Activated CD8-positive, alpha-beta memory T cell treated with anti-CD3 and anti-CD28 coated beads, Interleukin-2, amount 50 U/mL, for 4 hours (primary cell): ENCODE measurements at regions not wholly inside any gene's neighbourhood (a gene's known extent, or its start where the extent isn't known, plus 50 kb on each side); places are given as distances from the start of the nearest gene placed in this dataset.

ENCODE experiments used
- DNase-seq: peaks from one replicate; pipeline ENCODE4 v3.0.0-alpha.2; 2020

DNA sequence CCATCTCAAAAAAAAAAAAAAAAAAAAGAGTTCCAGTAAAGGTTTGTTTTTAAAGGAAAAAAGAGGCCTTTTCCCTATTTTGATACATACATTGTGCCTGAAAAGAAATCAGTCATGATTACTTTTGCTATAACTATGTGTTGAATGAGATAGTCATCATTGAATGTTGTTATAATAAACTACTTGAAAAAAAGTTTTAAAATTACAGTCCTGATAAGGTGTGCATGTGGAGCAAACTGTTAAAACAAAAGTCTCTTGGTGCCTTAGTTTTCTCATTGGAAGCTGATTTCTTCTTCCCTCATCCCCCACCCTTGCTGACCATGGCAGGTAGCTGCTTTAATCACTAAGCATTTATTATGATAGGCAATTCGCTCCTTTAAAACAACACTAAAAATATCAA is 172.3 kb upstream of the TBCA start:
- DNase-seq, result no peak

- DNase-seq, result no peak
Measured at GRCh38 chr5:77947041-77947428, 170.9 kb upstream of the TBCA start.

- DNase-seq, result no peak
Measured at GRCh38 chr5:77946381-77947040, 170.4 kb upstream of the TBCA start.

- DNase-seq, result no peak
Measured at GRCh38 chr5:77945874-77946273, 169.7 kb upstream of the TBCA start.

- DNase-seq, result no peak
Measured at GRCh38 chr5:77944757-77945340, 168.7 kb upstream of the TBCA start.

- no peak for DNase-seq
Measured at GRCh38 chr5:77943851-77944250, 167.7 kb upstream of the TBCA start.

DNA sequence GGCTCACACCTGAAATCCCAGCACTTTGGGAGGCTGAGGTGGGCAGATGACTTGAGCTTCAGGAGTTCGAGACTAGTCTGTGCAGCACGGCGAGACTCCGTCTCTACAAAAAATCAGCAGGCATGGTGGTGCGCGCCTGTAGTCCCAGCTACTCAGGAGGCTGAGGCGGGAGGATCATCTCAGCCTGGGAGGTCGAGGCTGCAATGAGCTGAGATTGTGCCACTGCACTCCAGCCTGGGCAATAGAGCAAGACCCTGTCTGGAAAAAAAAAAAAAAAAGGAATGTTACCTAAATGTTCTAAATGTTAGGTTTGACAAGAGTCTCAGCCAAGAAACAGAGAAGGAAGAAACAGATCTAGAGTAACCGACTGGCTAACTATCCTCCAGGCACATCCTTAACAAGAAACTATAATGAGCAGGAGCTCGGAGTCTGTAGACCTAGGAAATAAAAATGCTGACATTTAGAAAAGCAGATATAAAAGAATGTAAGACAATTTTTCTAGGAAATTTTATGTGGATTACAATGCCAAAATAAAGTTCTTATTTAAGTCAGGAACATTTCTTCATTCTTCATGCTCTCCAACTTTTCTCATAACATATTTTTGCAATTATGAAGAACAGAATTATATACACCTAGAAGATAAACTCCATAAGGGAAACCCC is 166.6 kb upstream of the TBCA start:
- no peak for DNase-seq

DNA sequence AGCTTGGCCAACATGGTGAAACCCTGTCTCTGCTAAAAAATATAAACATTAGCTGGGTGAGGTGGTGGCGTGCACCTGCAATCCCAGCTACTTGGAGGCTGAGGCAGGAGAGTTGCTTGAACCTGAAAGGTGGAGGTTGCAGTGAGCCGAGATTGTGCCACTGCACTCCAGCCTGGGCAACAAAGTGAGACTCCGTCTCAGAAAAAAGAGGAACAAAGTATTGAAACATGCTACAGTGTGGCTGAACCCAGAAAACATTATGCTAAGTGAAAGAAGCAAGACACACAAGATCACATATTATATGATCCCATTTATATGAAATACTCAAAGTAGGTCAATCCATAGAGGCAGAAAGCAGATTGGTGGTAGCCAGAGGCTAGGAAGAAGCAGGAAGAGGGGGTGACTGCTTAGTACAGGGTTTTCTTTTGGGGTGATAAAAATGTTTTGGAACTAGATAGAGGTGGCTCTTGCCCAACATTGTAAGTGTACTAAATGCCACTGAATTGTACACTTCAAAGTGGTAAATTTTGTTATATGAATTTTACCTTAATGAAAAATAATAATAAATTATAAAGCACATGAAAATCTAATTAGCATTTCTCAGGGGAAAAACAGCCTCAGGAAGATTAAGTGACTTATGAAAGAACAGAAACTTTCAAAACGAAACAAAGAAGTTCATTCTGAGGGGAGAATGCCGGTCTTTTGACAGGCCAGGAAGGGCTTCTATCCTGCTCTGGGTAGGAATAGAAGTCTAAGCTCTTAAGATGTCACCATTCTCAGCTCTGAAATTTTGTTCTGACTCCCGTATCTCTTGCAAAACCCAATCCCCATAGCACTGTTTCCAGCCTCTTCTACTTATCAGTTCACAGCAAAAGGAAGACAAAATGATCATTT is 161.1 kb upstream of the TBCA start:
- DNase-seq, result no peak

- no peak for DNase-seq
Measured at GRCh38 chr5:77936365-77936693, 160.2 kb upstream of the TBCA start.

- no peak for DNase-seq
Measured at GRCh38 chr5:77935506-77936364, 159.6 kb upstream of the TBCA start.

DNA sequence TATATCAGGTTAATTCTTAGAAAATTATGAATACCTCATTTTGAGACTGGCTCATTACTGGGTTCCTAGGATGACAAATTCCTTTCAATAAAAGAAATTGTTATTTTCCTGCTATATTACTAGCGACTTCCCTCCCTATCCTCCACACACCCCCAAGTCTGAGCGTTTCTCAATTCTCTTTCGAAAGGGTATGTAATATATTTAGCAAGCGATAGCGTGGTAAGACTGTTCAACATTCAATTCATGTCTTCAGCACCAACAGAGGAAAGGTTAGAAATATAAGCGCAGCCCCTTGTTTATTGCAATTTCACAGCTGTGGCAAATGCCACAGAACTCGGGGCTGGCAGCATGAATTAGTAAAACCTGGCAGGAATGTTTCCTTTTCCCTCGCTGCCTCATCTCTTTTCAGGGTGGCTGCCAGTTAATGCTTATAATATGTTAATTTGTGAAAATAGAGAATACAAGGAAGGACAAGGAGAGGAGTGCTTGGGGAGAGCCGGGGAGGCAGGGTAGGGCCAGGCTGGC is 152.7 kb upstream of the TBCA start:
- no peak for DNase-seq

GRCh38 chr5:77926337-77926736 is 150.2 kb upstream of the TBCA start:
- DNase-seq, result no peak

GRCh38 chr5:77925503-77925902 is 149.4 kb upstream of the TBCA start:
- DNase-seq, result no peak

DNA sequence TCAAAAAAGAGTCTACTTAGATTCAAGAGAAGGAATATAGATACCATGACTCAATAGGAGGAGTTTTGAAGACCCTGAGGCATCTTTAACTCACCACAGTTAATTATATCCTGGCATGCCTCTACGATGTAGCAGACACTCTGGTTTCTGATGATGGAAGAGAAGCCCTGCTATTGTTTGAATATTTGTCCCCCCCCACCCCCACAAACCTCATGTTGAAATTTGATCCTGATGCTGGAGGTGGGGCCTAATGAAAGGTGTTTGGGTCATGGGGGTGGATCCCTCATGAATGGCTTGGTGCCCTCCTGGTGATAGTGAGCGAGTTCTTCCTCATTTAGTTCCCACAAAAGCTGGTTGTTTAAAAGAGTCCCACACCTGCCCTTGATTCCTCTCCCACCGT is 147.9 kb upstream of the TBCA start:
- no peak for DNase-seq

- DNase-seq, result no peak
Measured at GRCh38 chr5:77923666-77924065, 147.5 kb upstream of the TBCA start.

DNA sequence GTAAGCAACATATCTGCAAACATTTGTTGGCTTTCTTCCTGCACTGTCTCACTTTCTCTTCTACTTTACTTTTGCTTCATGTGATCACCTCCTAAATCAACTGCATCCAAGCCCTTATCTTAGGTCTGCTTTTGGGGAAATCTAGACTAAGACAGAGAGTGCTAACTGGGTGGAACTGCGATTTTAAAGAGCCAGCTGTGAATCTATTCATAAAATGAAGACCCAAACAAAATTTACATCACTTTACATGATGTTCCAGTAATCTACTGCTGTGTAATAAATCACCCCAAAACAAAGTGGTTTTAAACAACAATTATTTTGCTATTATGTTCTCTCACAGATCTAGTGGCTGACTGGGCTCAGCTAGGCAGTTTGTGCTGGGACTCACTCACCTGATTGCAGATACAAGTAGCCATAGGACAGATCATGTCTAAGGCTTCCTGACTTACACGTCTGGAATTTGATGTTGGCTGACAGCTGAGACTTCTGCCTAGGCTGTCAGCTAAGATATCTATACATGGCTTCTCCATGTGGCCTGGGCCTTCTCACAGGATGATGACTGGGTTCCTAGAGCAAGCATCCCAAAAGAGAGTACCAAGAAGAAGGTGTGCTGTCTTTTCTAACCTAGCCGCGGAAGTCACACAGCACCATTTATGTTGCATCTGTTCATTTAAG is 145.1 kb upstream of the TBCA start:
- no peak for DNase-seq

DNA sequence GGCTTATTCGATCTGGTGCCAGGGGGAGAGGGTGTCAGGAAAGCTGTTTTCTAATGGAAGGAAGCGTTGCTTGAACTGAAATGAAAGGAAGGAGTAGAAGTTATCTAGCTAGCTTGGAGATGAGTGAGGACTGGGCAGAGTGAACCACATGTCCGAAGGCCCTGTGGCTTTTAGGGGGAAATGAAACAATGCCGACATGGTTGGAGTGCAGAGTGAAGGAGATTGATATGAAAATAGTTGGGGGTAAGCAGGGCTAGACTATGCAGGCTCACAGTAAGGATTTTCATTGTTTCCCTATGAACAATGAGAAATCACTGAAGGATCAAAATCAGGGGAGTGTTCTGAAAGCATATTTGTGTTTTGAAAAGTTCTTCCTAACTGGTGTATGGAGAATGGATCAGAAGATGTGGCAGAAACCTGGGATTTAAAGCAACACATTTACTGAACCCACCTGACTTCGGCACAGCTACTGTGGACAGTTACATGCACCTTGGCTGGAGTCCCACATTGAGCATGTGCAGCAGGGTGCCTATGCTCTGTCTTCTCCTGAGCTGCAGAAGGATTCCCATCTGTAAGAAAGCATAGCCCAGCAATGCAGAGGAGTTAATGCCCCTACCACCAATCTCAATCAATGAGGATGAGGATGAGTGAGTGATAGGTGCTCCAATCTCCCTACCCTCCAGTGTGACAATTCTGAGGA is 144.4 kb upstream of the TBCA start:
- DNase-seq, result no peak

GRCh38 chr5:77915346-77915745 is 139.2 kb upstream of the TBCA start:
- DNase-seq, result no peak

DNA sequence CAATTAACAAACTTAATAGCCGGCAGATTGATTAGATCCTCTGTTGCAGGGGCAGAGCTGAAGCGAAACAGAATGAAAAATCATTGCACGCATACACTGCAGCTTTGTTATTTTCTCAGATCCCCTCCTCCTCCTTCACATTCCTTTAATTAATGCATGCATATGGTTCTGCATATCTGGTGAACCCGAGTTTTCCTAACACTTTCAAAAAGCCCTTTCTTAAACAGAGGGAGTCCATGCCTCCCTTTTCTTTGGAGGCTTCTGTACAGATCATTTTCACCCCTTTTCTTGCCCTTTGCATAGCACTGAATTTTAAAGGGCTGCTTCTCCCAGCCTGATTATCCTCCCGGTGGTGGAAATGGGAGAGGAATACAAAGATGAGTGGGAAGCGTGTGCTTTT is 136.6 kb upstream of the TBCA start:
- DNase-seq, result no peak

DNA sequence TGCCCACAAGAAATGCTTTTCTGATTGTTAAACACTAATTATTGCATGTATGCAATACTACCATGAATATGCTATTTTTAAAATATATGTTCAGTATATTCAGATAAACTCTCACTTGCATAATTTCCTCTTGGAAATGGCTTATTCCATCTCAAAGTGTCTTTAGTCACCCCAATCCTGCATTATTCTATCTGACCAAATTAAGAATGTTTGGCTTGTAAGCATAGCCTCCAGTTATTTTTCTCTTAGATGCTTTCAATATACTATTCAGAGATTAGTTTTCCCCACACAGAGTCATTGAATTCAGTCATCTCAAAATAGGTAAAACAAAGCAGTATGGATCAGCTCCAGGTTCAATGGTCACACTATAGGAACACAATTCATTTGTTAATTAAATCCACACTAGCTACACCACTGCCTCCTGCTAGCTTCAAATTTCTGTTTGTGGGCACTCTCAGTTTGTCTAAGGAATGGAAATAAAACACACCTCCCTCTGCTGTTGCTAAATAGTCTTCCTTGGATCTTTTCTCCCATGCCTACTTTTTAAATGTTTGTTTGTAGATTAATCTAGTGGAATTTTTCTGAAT is 134.6 kb upstream of the TBCA start:
- DNase-seq, result no peak

DNA sequence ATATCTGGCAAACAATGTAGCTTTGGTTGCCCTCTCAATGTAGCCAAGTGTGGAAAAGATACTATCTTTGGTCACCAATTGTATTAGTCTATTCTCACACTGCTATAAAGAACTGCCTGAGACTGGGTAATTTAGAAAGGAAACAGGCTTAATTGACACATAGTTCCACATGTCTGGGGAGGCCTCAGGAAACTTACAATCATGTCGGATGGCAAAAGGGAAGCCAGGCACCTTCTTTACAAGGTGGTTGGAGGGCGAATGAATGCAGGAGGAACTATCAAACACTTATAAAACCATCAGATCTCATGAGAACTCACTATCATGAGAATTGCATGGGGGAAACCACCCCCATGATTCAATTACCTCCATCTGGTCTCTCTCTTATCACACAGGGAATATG is 133.1 kb upstream of the TBCA start:
- DNase-seq, result no peak
